Hepatocyte (in vitro differentiated cells): ENCODE measurements at regions not wholly inside any gene's neighbourhood (a gene's known extent, or its start where the extent isn't known, plus 50 kb on each side); places are given as distances from the start of the nearest gene placed in this dataset.
A peak's percentile ranks its signal among the peaks of the same experiment; 100 is the strongest.

Experiments
- DNase-seq: peaks from one replicate; pipeline ENCODE4 v3.0.0-alpha.2; 2016; ENCODE audit warnings: low spot score
- H2AFZ ChIP-seq: fragments of 200-600 bp; sonication (generic); 2 replicates; pipeline ENCODE4 v1.6.0; 2016; ENCODE audit warnings: antibody characterized with exemption, mild to moderate bottlenecking
- H3K27ac ChIP-seq: fragments of 200-600 bp; sonication (generic); 2 replicates; pipeline ENCODE4 v1.5.1; 2016; ENCODE audit warnings: mild to moderate bottlenecking
- H3K27me3 ChIP-seq: fragments of 200-600 bp; sonication (generic); 2 replicates; pipeline ENCODE4 v1.6.1; 2016
- H3K36me3 ChIP-seq: fragments of 200-600 bp; sonication (generic); replicated peaks from 2 replicates; pipeline ENCODE4 v1.5.1; 2016; ENCODE audit warnings: low read depth; ENCODE audit not compliant: insufficient read depth
- H3K4me1 ChIP-seq: fragments of 200-600 bp; sonication (generic); 2 replicates; pipeline ENCODE4 v1.5.1; 2016; ENCODE audit warnings: mild to moderate bottlenecking, moderate library complexity; ENCODE audit not compliant: insufficient read depth
- H3K4me2 ChIP-seq: fragments of 200-600 bp; sonication (generic); 2 replicates; pipeline ENCODE4 v1.6.0; 2016
- H3K4me3 ChIP-seq: fragments of 200-600 bp; sonication (generic); 2 replicates; pipeline ENCODE4 v1.5.1; 2016; ENCODE audit warnings: mild to moderate bottlenecking
- H3K79me2 ChIP-seq: fragments of 200-600 bp; sonication (generic); 2 replicates; pipeline ENCODE4 v1.6.0; 2017; ENCODE audit warnings: mild to moderate bottlenecking
- H3K9me2 ChIP-seq: fragments of 200-600 bp; sonication (generic); replicated peaks from 2 replicates; pipeline ENCODE4 v1.6.0; 2017; ENCODE audit warnings: mild to moderate bottlenecking; ENCODE audit not compliant: insufficient read depth
- H3K9me3 ChIP-seq: fragments of 200-600 bp; sonication (generic); 2 replicates; pipeline ENCODE4 v1.5.1; 2016; ENCODE audit warnings: low read depth, mild to moderate bottlenecking
- H4K20me1 ChIP-seq: fragments of 200-600 bp; sonication (generic); 2 replicates; pipeline ENCODE4 v1.6.0; 2016; ENCODE audit warnings: mild to moderate bottlenecking; ENCODE audit not compliant: insufficient read depth, poor library complexity, severe bottlenecking
- EZH2 ChIP-seq: fragments of 200-600 bp; sonication (generic); IDR thresholded peaks from 2 replicates; pipeline ENCODE4 v1.6.1; 2016; ENCODE audit warnings: antibody characterized with exemption, mild to moderate bottlenecking, borderline replicate concordance
- EZH2phosphoT487 ChIP-seq: fragments of 200-600 bp; sonication (generic); IDR thresholded peaks from one replicate; pipeline ENCODE4 v1.6.1; 2018; ENCODE audit warnings: antibody characterized with exemption, mild to moderate bottlenecking, low read depth, moderate library complexity; ENCODE audit not compliant: unreplicated experiment, severe bottlenecking
- WGBS: methylation state at CpG from one replicate; pipeline ENCODE4 v1.1.6; 2016; ENCODE audit warnings: low lambda C conversion rate; ENCODE audit errors: missing lambda C conversion rate; 5-methylcytosine and 5-hydroxymethylcytosine counted together
- TF ChIP-seq, protein P1 (sequence below): fragments of 200-600 bp; sonication (generic); IDR thresholded peaks from 2 replicates; pipeline ENCODE4 v1.5.1; 2016; ENCODE audit warnings: antibody characterized with exemption, mild to moderate bottlenecking; ENCODE audit not compliant: poor library complexity

DNA sequence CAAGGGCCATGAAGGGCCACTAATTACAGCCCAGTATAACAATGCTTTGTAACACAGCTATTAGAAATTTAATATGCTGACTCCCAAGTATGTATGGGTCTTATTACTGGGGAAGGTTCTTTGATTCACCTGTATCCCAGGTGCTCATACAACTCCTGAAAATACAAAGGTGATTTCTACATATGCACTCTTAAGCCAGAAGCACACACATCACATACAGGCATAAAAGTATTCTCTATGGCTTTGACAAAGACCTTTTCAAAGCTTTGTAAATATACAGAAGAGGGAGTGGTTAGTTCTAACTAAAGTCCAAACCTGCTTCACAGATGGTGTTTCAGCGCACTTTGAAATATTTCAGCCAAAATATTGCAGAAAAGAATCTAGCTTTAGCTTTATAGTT is 191.5 kb downstream of the SNCA start:
- H2AFZ ChIP-seq: no peak overlapping the region
- H3K36me3 ChIP-seq: no peaks in the 10 kb centered on the region
- no peaks in the 10 kb centered on the region for H3K9me2 ChIP-seq
- no peaks in the 10 kb centered on the region for H3K9me3 ChIP-seq
- no peak overlapping the region for H3K4me3 ChIP-seq
- no peaks in the 10 kb centered on the region for H3K4me1 ChIP-seq
- no peak overlapping the region for H3K27ac ChIP-seq
- no peak for DNase-seq
- H3K4me2 ChIP-seq: no peak overlapping the region
- TF ChIP-seq EZH2: no peak
- TF ChIP-seq, protein P1, sequence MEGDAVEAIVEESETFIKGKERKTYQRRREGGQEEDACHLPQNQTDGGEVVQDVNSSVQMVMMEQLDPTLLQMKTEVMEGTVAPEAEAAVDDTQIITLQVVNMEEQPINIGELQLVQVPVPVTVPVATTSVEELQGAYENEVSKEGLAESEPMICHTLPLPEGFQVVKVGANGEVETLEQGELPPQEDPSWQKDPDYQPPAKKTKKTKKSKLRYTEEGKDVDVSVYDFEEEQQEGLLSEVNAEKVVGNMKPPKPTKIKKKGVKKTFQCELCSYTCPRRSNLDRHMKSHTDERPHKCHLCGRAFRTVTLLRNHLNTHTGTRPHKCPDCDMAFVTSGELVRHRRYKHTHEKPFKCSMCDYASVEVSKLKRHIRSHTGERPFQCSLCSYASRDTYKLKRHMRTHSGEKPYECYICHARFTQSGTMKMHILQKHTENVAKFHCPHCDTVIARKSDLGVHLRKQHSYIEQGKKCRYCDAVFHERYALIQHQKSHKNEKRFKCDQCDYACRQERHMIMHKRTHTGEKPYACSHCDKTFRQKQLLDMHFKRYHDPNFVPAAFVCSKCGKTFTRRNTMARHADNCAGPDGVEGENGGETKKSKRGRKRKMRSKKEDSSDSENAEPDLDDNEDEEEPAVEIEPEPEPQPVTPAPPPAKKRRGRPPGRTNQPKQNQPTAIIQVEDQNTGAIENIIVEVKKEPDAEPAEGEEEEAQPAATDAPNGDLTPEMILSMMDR: no peak
- no peaks in the 10 kb centered on the region for H3K27me3 ChIP-seq
- H4K20me1 ChIP-seq: no peaks in the 10 kb centered on the region
- WGBS: 46% methylated on average over 1 of the region's 1 CpG
- no peaks in the 10 kb centered on the region for H3K79me2 ChIP-seq

DNA sequence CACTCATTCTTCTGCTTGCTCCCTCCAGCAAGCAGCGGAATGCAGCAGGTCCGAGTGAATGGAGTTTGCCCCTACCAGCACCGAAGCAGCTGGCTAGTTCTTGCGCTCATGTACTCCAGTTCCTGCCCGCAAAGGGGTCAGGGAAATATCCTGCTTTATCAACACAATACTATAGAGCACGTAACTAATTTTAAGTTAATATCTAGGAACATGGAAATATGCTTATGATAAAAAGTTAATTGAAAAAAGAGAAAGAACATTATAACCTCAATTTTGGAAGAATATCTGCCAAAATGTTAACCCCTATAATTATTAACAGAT is 195.6 kb downstream of the SNCA start:
- Histone ChIP-seq H3K9me2 (no peaks in the 10 kb centered on the region), H3K4me3 (no peak overlapping the region), H3K27ac (no peak overlapping the region), H3K4me2 (peak overlapping the region; percentile 76), H4K20me1 (no peaks in the 10 kb centered on the region), H3K4me1 (no peaks in the 10 kb centered on the region), H2AFZ (peak overlapping the region; percentile 59), H3K79me2 (no peaks in the 10 kb centered on the region), H3K9me3 (no peaks in the 10 kb centered on the region), H3K36me3 (no peaks in the 10 kb centered on the region), H3K27me3 (no peaks in the 10 kb centered on the region)
- TF ChIP-seq EZH2phosphoT487 (no peak), EZH2 (no peak)
- TF ChIP-seq, protein P1: no peak
- DNase-seq: no peak
- 21% methylated on average over 6 of the region's 6 CpGs for WGBS

DNA sequence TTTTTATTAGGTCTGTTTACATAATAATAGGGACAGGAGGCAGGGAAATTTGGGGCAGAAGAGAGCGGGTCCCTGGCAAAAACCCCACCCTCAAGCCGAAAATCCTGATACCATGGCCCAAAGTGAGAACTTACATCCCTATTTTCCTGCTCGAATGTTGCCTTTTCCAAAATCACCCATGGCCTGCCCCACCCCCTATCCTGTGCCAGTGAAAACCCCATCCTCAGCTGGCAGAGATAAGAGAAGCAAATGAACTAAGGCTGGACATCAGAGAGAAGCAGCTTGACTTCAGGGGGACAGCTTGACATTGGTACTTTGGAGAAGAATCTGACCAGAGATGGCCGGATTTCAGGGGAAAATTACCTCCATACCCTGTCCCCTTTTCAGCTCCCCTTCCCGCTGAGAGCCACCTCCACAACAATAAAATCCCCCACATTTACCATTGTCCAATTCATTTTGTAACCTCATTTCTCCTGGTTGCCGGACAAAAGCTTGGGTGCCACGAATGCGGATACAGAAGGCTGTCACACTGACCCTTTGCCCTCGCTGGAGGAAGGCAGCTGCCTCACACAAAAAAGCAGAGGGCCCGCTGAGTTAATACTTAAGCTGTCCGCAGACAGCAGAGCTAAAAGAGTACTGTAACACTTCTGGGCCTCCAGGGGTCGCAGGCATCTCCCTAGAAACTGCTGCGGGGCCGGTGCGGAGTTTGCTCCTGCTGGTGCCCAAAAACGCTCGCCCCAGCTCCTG is 196.2 kb downstream of the SNCA start:
- no peak for TF ChIP-seq EZH2
- TF ChIP-seq, protein P1: peak; percentile 69
- no peak for TF ChIP-seq EZH2phosphoT487
- Histone ChIP-seq H3K4me2 (peak overlapping the region; percentile 76), H3K4me1 (no peaks in the 10 kb centered on the region), H3K9me3 (no peaks in the 10 kb centered on the region), H3K4me3 (no peak overlapping the region), H4K20me1 (no peaks in the 10 kb centered on the region), H2AFZ (peak overlapping the region; percentile 59), H3K9me2 (no peaks in the 10 kb centered on the region), H3K79me2 (no peaks in the 10 kb centered on the region), H3K27ac (peak overlapping the region; percentile 46), H3K36me3 (no peaks in the 10 kb centered on the region), H3K27me3 (no peaks in the 10 kb centered on the region)
- peak; percentile 87 for DNase-seq
- 32% methylated on average over 17 of the region's 17 CpGs for WGBS

DNA sequence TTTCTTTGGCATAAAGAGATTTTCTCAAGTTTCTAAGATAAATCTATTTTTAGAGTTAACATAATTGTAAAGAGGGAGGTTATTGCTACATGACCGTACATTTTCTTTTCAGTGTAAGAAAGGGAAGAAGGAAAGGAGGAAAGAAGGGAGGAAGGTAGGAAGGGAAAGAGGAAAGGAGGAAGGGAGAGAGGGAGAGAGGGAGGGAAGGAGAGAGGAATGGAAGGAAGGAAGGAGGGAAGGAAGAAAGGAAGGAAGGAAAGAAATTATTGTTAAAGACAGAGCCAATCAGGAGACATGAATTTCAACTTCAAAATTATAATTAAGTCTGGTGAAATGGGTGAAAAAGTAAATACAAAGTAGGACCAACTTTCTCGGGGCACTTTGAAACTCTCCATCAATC is 197.6 kb downstream of the SNCA start:
- 98% methylated on average over 2 of the region's 2 CpGs for WGBS
- TF ChIP-seq EZH2phosphoT487 (no peak), EZH2 (no peak)
- TF ChIP-seq, protein P1: no peak

More for the DNA sequence above, 197.6 kb downstream of the SNCA start:
- H3K4me2 ChIP-seq: no peak overlapping the region
- H3K79me2 ChIP-seq: no peaks in the 10 kb centered on the region
- H3K27me3 ChIP-seq: no peaks in the 10 kb centered on the region
- H3K36me3 ChIP-seq: no peaks in the 10 kb centered on the region
- no peaks in the 10 kb centered on the region for H3K4me1 ChIP-seq
- H3K9me2 ChIP-seq: no peaks in the 10 kb centered on the region
- no peak overlapping the region for H2AFZ ChIP-seq
- no peak for DNase-seq
- no peaks in the 10 kb centered on the region for H3K9me3 ChIP-seq
- no peaks in the 10 kb centered on the region for H4K20me1 ChIP-seq
- no peak overlapping the region for H3K4me3 ChIP-seq
- H3K27ac ChIP-seq: no peak overlapping the region
